Stimulated activated naive CD8-positive, alpha-beta T cell treated with anti-CD3 and anti-CD28 coated beads, Interleukin-15, Interleukin-2, amounts not matched to agents 100 ng/mL and 50 ng/mL, for 24 hours (primary cell): ENCODE measurements at regions not wholly inside any gene's neighbourhood (a gene's known extent, or its start where the extent isn't known, plus 50 kb on each side); places are given as distances from the start of the nearest gene placed in this dataset.

Source experiments
- H3K27ac Mint-ChIP-seq: one replicate; pipeline ENCODE4 v1.8.0; 2021; ENCODE audit warnings: mild to moderate bottlenecking, mixed read lengths
- H3K27me3 Mint-ChIP-seq: one replicate; pipeline ENCODE4 v1.8.0; 2021; ENCODE audit warnings: mixed read lengths
- H3K36me3 Mint-ChIP-seq: one replicate; pipeline ENCODE4 v1.8.0; 2021; ENCODE audit warnings: low read depth, mixed read lengths
- H3K4me1 Mint-ChIP-seq: one replicate; pipeline ENCODE4 v1.8.0; 2021; ENCODE audit warnings: low read depth, mixed read lengths
- H3K4me3 Mint-ChIP-seq: one replicate; pipeline ENCODE4 v1.8.0; 2021; ENCODE audit warnings: mild to moderate bottlenecking, mixed read lengths
- H3K9me3 Mint-ChIP-seq: one replicate; pipeline ENCODE4 v1.8.0; 2021; ENCODE audit warnings: mixed read lengths

DNA sequence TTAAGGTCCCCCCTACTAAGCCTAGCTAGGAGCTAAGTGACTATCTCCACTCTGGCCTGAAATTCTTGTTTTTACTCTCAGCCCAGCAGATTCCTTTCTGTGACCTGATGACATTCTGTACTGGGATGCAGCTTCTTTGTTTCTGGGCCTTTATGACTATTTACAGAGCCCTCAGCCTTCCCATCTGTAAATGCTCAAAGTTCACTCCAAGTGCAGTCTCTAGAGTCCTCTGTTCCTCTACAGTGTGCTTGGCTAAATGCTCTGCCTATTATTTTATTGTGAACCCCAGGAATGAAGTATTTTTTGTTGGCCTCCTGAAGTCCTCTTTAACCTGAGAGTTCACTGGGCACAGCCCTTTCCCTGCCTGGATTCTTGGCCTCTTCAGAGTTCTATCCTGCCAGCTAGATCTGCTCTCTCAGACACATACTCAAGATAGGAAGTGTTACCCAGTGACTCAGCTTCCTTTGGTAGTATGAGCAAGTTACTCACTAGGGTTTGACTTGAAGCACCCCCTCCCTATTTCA lies 278.1 kb upstream of the P2RY1 start:
- Mint-ChIP-seq H3K27ac (no peak overlapping the region), H3K9me3 (no peaks in the 10 kb centered on the region), H3K36me3 (no peaks in the 10 kb centered on the region), H3K4me1 (peaks cover 10% of the 10 kb centered on the region), H3K27me3 (no peaks in the 10 kb centered on the region), H3K4me3 (no peak overlapping the region)

- no peak overlapping the region for H3K27ac Mint-ChIP-seq
- peaks cover 10% of the 10 kb centered on the region for H3K4me1 Mint-ChIP-seq
- H3K9me3 Mint-ChIP-seq, result no peaks in the 10 kb centered on the region
- H3K27me3 Mint-ChIP-seq, result no peaks in the 10 kb centered on the region
- H3K4me3 Mint-ChIP-seq, result no peak overlapping the region
- H3K36me3 Mint-ChIP-seq, result no peaks in the 10 kb centered on the region
These were observed 277.5 kb upstream of the P2RY1 start for GRCh38 chr3:152557302-152557999.

DNA sequence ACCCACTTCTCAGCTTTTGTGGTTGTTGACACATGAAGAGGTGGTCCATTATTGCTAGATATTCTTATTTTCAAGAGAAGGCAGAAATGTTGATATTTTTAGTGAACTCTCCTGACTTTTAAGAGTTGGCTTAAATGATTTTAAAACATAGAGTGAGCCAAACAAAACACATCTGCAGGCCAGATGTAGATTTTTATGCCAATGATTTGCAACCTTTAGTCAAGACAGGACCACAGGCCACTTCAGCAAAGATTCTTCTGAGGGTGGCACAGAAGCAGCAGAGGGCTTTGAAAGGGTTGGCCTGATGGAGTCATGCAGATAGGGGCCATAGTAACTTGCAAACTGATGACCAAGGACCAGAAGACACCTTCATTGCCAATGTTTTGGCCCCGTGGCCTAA lies 276.5 kb upstream of the P2RY1 start:
- no peak overlapping the region for H3K27ac Mint-ChIP-seq
- H3K4me1 Mint-ChIP-seq, result peaks cover 10% of the 10 kb centered on the region
- no peaks in the 10 kb centered on the region for H3K9me3 Mint-ChIP-seq
- H3K4me3 Mint-ChIP-seq, result no peak overlapping the region
- no peaks in the 10 kb centered on the region for H3K27me3 Mint-ChIP-seq
- H3K36me3 Mint-ChIP-seq, result no peaks in the 10 kb centered on the region

- no peak overlapping the region for H3K4me3 Mint-ChIP-seq
- H3K9me3 Mint-ChIP-seq, result no peaks in the 10 kb centered on the region
- no peak overlapping the region for H3K27ac Mint-ChIP-seq
- H3K36me3 Mint-ChIP-seq, result no peaks in the 10 kb centered on the region
- peaks cover 10% of the 10 kb centered on the region for H3K4me1 Mint-ChIP-seq
- no peaks in the 10 kb centered on the region for H3K27me3 Mint-ChIP-seq
These were observed 275.7 kb upstream of the P2RY1 start for GRCh38 chr3:152559246-152559645.

GRCh38 chr3:152564459-152564858 lies 270.5 kb upstream of the P2RY1 start:
- H3K36me3 Mint-ChIP-seq, result no peaks in the 10 kb centered on the region
- no peaks in the 10 kb centered on the region for H3K9me3 Mint-ChIP-seq
- no peaks in the 10 kb centered on the region for H3K27me3 Mint-ChIP-seq
- H3K4me3 Mint-ChIP-seq, result no peak overlapping the region
- no peak overlapping the region for H3K27ac Mint-ChIP-seq
- no peaks in the 10 kb centered on the region for H3K4me1 Mint-ChIP-seq

DNA sequence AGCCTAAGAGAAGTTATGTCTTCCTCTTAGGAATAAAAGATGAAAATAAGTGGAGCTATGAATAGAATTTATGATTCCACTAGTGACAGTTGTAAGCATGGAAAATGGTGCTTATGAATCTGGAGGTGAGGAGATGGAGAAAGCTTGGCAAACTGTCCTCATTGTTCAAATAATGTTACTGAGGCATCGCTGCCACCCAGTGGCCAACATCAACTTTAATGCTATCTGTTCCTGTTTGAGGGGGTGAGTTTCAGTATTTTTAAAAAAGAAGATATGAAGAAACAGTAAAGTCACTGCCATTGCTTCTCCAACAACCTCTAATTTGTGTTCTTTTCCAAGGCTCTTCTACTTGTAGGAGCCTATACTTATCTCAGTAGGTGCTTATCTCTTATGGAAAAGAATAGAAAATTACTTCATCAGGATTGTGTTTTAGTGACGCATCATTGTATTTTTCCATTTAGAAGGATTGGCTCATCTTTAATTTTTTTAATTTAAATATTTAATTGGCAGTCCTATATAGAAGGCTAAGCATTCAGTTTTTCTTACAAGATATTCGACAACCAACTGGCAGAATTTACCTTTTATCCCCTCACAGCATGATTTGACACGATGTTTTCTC lies 260.4 kb upstream of the P2RY1 start:
- no peaks in the 10 kb centered on the region for H3K9me3 Mint-ChIP-seq
- peaks cover 4% of the 10 kb centered on the region for H3K27me3 Mint-ChIP-seq
- no peak overlapping the region for H3K27ac Mint-ChIP-seq
- H3K36me3 Mint-ChIP-seq, result no peaks in the 10 kb centered on the region
- H3K4me1 Mint-ChIP-seq, result no peaks in the 10 kb centered on the region
- H3K4me3 Mint-ChIP-seq, result no peak overlapping the region

DNA sequence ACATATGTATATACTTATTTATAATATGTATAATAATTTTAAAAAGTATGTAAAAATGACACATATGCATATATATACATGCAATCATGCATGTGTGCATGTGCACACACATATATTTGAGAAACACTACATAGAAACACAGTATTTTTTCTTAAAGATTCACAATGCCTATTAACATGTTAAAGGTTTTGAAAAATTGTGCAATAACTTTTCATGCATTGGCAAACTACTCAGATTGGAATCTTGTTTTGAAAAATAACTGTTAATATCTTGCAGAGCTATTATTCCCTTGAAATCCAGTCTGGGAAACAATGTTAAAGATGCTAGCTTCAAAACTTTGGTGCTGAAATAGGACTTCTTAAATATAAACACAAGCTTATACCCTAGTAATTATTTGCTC lies 256.2 kb upstream of the P2RY1 start:
- Mint-ChIP-seq H3K36me3 (no peaks in the 10 kb centered on the region), H3K9me3 (no peaks in the 10 kb centered on the region), H3K4me3 (no peak overlapping the region), H3K4me1 (no peaks in the 10 kb centered on the region), H3K27me3 (peaks cover 4% of the 10 kb centered on the region), H3K27ac (no peak overlapping the region)

DNA sequence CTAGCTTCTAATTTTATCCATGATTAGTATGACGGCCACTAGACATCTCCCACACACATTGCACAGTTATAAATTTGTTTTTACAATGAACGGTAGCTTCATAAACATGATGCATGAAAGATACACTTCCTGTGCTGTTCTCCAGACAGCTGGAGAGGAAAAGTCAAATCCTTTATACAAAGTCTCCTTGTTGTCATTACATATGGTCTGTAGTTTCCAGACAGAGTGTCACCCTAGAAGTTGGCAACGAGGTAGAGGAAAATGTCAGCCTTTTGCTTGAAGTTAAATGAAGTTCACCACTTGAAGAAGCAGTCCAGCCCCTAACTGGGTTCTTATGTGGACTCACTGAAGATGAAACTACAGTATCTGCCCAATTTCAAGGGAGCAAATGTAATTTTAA lies 253.0 kb upstream of the P2RY1 start:
- Mint-ChIP-seq H3K27ac (no peak overlapping the region), H3K27me3 (peaks cover 4% of the 10 kb centered on the region), H3K9me3 (no peaks in the 10 kb centered on the region)

GRCh38 chr3:152583963-152584362 lies 251.0 kb upstream of the P2RY1 start:
- Mint-ChIP-seq H3K9me3 (no peaks in the 10 kb centered on the region), H3K27me3 (peaks cover 4% of the 10 kb centered on the region), H3K4me3 (no peak overlapping the region), H3K27ac (no peak overlapping the region), H3K36me3 (no peaks in the 10 kb centered on the region), H3K4me1 (no peaks in the 10 kb centered on the region)

More for the DNA sequence above, 253.0 kb upstream of the P2RY1 start:
- no peaks in the 10 kb centered on the region for H3K4me1 Mint-ChIP-seq
- no peaks in the 10 kb centered on the region for H3K36me3 Mint-ChIP-seq
- H3K4me3 Mint-ChIP-seq, result no peak overlapping the region

DNA sequence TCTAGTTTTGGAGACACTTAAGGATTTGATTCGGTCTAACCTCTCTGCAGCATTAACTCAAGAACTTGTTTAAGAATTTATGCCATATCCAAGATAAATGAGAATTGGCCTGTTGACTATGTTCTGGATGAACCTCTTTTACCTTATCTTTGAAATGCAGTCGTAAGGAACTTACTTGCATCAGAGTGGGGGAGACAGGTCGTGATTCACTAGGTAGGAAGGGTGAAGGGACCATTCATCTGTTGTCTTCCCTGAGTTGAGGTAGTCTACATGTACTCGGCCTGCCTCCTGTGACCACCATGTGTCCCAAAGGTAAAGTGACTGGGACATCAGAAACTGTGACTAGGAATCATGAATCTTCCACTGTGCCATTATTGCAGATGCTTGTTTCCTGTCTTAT lies 248.0 kb upstream of the P2RY1 start:
- Mint-ChIP-seq H3K9me3 (no peaks in the 10 kb centered on the region), H3K4me3 (no peak overlapping the region), H3K27ac (no peak overlapping the region)

DNA sequence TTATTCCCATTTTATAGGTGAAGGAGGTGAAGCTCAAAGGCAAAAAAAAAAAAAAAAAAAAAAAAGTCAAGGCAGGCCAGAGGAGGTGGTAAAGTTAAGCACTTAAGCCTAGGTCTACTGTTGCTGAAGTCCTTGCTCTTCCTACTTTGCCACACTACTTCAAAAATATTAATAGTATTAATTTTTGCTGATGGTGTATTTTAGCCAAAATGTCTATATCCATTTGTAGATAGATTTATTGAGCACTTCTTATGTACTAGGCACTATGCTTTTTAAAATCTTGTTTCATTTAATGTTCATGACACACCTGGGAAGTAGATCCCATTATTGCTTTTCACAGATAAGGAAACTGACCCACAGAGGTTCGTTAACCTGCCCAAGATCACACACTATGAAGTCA lies 247.1 kb upstream of the P2RY1 start:
- Mint-ChIP-seq H3K4me3 (no peak overlapping the region), H3K27ac (no peak overlapping the region), H3K4me1 (no peaks in the 10 kb centered on the region), H3K36me3 (no peaks in the 10 kb centered on the region), H3K9me3 (no peaks in the 10 kb centered on the region), H3K27me3 (no peaks in the 10 kb centered on the region)

More for the DNA sequence above, 248.0 kb upstream of the P2RY1 start:
- H3K27me3 Mint-ChIP-seq, result no peaks in the 10 kb centered on the region
- H3K4me1 Mint-ChIP-seq, result no peaks in the 10 kb centered on the region
- H3K36me3 Mint-ChIP-seq, result no peaks in the 10 kb centered on the region

- H3K4me1 Mint-ChIP-seq, result no peaks in the 10 kb centered on the region
- H3K9me3 Mint-ChIP-seq, result no peaks in the 10 kb centered on the region
- no peak overlapping the region for H3K27ac Mint-ChIP-seq
- no peaks in the 10 kb centered on the region for H3K36me3 Mint-ChIP-seq
- H3K4me3 Mint-ChIP-seq, result no peak overlapping the region
- H3K27me3 Mint-ChIP-seq, result no peaks in the 10 kb centered on the region
These were observed 245.3 kb upstream of the P2RY1 start for GRCh38 chr3:152589644-152590043.

DNA sequence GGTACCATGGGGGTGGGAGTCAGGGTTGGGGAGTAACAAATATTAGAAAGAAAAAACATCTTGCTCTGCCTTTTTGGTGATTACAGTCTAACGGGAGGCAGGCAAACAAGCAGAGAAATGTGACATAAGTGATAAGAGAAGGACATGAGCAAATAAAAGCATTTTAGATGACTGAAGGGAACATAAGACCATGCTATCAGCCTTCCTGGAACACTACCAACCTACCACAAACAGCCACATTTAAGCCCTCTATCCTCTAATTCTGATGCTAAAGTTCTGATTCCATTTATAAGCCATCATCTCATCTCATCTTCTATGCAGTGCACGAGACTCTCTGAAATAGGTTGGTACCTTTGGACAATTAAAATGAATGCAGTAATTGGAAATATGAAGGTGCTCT lies 243.4 kb upstream of the P2RY1 start:
- no peaks in the 10 kb centered on the region for H3K36me3 Mint-ChIP-seq
- no peak overlapping the region for H3K4me3 Mint-ChIP-seq
- H3K4me1 Mint-ChIP-seq, result peaks cover 8% of the 10 kb centered on the region
- H3K9me3 Mint-ChIP-seq, result no peaks in the 10 kb centered on the region
- H3K27me3 Mint-ChIP-seq, result no peaks in the 10 kb centered on the region
- H3K27ac Mint-ChIP-seq, result no peak overlapping the region

DNA sequence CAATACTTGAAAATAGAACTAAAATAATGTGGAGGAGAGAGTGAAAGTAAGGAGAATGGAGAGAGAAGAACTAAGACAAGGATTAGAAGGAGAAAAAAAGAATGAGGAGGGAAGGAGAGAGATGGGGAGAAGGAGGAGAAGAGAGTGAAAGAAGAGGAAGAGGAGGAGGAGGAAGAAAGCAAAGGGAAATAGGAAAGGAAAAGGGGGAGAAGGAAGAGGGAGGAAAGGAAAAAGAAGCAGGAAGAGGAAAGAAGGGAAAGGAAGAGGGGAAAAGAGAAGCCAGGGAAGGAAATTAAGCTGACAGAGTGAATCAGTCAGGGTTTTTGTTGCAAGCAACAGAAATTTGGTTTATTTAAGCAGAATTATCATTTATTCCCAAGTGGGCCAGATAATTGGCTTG lies 241.7 kb upstream of the P2RY1 start:
- peaks cover 14% of the 10 kb centered on the region for H3K4me1 Mint-ChIP-seq
- no peak overlapping the region for H3K27ac Mint-ChIP-seq
- H3K9me3 Mint-ChIP-seq, result no peaks in the 10 kb centered on the region
- no peaks in the 10 kb centered on the region for H3K27me3 Mint-ChIP-seq
- no peaks in the 10 kb centered on the region for H3K36me3 Mint-ChIP-seq
- H3K4me3 Mint-ChIP-seq, result no peak overlapping the region

DNA sequence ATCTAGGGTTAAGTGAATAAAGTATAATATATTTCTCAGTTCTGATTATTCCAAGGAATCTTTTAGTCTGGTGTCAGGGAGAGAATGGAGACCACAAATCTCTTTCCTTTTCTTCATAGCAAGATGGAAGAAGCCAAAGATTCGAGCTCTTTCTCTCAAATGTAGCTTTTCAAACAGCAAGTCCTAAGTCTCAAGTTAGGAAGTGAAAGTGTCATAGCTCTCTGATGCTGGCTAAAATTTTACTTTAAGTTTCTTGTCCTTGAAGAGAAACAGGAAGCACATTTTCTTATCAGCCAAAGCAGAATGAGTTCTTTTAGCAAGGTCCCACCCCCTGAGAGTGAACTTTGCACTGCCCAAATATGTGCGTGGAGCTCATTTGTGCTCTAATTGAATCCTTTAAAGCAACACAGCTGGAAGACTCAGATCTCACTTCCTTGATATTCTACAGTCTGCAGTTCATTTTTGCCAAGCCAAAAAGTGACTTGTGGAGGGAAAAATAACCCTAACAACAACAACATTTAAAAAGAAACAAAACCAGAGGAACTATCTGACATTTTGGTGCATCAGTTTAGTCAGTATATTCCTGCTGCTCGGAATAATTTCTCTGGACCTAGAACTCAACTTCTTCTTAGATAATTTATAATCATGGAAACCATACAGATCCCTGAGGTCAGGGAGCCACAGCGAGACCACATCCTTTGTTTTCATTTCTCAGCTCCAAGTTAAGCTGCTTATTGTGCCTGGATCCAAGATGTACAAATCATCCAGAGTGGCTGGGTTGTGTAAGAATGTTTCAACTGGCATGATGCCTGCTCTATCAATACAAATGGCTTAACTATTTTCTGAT lies 238.7 kb upstream of the P2RY1 start:
- no peak overlapping the region for H3K4me3 Mint-ChIP-seq
- H3K4me1 Mint-ChIP-seq, result peaks cover 14% of the 10 kb centered on the region
- peak overlapping the region; percentile 38 for H3K27ac Mint-ChIP-seq
- H3K36me3 Mint-ChIP-seq, result no peaks in the 10 kb centered on the region
- no peaks in the 10 kb centered on the region for H3K9me3 Mint-ChIP-seq
- no peaks in the 10 kb centered on the region for H3K27me3 Mint-ChIP-seq
